GM18909 (cell line): ENCODE measurements at regions not wholly inside any gene's neighbourhood (a gene's known extent, or its start where the extent isn't known, plus 50 kb on each side); places are given as distances from the start of the nearest gene placed in this dataset.

ENCODE experiments used
- ATAC-seq: cut with Tn5 transposase; IDR thresholded peaks from one replicate; pipeline ENCODE4 v1.9.1; 2021; ENCODE audit warnings: mild to moderate bottlenecking; ENCODE audit not compliant: unreplicated experiment, poor library complexity

DNA sequence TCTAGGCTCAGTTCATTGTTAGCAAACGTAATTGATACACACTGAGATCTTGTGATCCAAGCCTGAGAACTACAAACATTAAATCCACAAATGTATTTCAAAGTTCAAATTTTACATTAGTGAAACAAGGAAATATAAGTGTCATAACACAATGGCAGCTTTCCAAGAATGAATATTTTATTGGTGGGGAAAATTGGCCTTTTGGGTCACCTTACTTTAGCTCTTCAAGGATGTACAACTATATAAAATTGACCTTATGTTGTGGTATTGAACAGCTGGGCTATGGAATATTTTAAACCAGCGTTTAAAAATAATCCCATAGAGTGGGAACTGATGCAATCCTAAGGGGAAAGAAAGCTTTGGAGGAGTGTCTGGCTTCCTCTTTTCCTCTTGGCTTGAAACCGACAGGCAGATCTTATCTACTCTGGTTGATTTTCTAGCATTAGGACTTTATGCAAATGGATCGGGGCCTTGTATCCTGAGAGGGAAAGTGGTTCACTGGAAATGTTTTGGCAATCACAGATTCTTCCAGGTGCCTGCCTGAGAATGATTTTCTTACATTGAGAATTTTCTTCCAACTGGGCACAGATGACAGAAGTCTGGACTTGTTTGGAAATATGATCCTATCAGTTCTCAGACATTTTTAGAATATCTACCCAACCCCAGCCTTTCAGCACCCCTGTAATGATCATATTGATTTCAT, 184.8 kb upstream of the ECI2 start:
- no peak for ATAC-seq

DNA sequence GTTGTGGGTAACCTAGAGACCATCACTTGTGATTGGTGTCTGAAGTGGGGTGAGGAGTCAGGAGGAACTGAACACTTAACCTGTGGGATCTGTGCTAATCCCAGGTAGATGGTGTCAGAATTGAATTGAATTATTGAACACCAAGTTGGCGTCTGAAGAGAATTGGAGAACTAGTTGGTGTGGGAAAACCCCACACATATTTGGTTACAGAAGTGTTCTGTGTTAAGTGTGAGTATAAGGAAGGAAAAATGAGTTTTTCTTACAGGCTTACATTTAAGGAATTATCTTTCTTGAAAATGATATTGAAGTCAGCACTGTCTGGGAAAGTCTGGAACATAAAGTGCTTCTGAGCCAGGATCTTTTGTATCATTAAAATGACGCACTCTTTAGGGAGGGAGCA, 182.9 kb upstream of the ECI2 start:
- ATAC-seq, result no peak

DNA sequence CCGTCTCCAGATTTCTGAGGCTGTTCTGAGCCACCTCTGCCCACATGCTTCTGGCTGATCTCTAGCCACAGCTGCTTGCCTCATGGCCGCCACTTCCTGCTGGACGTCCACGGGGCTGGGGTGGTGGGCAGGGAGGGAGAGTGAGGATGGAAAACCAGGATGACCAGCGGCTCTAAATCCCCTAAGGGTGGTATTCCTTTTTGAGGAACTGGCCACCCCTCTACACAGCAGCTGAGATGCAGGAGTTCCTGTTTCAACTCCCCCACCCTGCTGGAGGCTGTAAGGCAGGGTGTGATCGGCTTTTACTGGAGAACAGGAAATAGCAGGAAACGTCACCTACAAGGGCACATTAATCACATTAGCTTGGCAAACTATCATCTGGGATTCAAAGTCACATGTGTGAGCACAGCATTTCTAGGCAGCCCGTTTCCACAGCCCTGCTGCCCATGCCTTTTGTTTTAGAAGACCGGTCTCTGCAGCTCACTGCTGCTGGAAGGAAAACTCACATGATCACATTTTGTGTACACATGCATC, 181.6 kb upstream of the ECI2 start:
- ATAC-seq, result no peak

DNA sequence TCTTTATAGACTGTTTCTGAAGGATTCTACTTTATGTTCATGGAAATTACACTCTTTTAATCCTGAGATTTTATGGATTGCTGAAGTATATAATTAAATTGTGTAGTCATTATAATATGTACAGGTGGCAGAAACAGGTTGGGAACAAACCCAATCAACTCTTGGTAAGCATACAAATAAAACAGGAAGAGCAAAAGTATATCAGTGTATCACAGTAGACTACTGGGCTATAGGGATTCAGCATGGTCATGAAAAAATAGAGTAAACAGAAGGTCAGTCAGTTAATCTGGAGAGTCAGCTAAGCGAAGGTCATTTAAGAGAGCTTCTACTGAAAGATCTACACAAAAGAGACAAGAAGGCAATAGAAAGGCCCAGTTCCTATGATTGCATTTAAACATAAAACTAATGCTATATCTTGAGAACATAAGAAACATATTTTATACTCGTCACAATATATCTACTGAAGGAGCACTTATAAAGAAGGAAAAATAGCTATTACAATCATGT, 178.9 kb upstream of the ECI2 start:
- no peak for ATAC-seq

DNA sequence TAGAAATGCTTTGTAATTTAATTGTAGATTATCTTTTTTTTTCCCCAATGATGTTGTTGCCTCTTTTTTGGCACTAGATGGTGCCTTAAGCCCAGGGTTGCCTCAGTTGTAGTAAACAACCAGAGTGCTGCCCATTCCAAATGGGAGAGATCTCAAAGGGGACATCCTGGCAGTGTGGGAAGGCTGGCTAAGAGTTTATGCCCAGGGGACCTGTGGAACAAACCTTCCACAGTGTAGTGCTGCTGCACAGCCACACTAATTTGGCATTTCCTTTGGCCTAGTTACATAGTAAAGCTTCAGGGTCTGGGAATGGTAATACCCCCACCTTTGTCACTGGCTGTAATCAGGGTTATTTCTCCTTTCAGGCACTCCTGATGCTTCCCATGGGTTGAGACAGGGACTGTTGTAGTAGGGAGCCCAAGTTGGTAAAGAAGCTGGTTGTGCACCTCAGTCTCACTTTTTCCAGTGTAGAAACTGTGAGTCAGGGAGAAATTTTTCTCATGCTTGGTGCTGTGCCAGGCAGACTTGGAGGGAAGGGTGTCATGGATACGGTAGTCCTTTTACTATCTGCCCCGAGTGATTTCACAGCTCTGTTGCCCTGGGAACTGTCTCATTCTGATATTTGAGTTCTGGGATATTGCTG, 177.8 kb upstream of the ECI2 start:
- no peak for ATAC-seq

DNA sequence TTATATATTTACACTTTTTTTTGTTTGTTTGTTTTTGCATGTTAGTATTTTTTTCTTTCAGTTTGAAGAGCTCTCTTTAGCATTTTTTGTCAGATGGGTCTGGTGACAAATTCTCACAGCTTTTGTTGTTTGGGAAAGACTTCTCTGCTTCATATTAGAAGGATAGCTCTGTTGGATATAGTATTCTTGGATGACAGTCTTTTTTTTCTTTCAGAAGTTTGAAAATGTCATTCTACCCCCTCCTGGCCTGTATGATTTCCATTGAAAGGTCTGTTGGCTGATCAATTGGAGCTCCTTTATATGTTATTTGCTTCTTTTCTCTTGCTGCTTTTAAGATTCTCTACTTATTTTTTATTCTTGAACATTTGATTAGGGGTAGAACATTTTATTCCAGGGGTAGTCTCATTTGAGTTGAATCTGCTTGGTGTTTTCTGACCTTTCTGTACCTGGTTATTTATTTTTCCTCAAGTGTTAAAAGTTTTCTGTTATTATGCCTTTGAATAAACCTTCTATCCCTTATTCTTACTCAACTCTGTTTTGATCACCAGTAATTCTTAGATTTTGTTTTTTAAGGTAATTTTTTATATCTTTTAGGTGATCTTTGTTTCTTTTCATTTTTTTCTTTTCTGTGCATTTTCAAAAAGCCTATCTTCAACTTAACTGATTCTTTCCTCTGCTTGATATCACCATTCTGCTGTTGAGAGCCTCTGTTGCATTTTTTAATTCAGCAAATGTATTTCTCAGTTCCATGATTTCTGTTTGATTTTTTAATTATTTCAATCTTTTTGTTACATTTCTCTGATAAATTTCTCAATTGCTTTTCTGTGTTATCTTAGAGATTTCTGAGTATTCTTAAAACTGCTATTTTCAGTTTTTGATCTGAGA, 176.8 kb upstream of the ECI2 start:
- no peak for ATAC-seq

DNA sequence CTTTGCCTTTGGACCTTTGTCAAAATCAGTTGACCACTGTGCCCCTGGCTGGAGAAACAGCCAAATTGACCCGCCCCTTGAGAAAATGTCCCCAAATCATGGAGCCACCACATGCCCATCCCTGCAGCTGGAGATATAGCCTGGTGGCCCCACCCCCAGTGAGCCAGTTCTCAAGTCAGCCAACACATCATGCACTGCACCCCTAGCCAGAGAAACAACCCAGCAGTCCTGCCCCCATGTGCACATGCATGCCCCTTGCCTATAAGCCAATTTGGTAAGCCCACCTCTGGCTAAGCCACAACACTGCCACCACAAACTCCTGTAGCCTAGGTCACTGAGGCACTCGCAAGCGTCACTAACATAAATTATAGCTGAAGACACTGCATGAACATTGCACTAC, 174.2 kb upstream of the ECI2 start:
- no peak for ATAC-seq

DNA sequence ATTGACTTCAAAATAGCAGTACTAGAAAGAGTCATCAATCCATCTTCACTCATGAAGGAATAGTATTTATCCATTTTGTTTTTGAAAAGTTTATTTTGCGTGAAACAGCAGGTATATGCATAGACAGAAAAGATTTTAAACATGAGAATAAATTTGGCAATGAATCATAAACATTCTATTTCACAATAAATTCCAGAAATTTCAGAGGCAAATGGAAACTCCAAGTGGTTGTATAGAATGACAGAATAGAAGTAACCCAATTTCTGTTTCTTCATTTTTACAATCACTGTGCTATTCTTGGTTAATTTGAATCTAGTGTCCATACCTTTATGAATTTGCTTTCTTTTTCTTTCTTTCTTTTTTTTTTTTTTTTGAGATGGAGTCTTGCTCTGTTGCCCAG, 173.0 kb upstream of the ECI2 start:
- ATAC-seq, result no peak

DNA sequence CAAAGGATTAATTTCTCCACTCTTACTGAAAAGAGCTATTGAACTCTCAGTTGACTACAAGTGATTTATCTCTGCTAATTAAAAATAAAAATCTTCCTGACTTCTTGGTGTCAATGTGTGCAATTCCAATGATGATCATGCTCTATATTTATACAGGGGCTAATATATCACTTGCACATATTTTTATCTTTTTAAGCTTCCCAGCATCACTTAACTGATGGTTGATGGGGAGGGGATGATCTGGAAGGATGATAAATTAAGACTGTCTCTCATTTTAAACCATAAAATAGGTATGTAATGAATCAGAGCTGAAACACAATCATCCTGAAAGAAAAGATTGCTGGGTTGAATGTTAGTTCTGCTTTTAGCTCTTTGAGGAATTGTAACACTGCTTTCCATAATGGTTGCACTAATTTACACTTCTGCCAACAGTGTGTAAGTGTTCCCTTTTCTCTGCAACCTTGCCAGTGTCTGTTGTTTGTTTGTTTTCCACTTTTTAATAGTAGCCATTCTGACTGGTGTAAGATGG, 169.6 kb upstream of the ECI2 start:
- no peak for ATAC-seq

DNA sequence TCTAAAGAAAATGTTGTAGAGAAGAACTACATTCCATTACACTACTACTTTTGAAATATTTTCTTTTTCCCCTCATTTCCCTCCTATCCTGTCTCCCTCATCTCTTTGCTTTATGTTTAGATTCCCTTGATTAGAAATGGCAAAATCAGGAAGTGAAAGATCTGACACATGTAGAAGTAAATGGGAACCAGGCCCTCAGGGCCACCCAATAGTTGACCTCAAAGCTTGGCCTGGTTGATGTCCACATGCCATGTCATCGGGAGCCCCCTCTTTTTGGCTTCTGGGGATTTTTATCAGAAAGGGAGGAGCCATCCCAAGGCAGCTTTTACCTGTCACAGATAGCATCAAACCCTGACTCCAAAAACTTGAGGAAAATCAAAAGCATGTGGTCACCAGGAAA, 168.3 kb upstream of the ECI2 start:
- no peak for ATAC-seq

DNA sequence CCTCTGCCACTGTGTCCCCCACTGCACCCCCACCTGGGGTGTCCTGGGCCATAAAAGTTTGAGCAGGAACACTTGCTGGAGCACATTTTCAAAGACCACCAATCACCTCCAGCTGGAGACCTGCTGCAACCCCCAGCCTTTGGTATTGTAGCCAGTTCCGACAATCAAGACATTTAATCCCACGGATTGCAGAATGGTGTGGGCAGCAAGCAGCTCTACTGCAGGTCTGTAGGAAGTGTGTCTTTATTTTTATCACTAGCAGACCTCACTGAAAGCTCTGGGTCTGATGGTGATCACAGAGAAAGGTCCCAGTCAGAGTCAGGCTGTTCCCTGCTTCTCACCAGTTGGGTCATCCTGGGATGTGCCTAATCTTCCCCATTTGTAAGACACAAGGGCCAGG, 167.1 kb upstream of the ECI2 start:
- no peak for ATAC-seq

DNA sequence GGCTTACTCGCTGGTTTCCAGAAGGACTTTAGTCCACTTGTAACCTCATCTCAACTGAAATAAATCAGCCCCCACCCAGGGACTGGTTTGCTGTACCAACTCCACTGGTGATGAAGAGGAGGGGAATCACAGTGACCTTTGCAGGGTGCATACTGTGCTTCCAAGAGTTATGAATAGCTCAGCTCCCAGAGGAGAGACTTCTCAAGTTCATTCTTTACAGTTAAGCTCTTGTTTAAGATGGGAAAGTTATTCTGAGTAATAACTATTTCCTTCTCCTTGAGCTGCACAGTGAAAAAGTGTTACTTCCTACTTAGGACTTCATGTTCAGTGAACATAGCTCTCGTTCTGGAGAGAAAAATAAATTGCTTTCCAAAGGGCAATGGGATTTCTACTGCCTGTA, 166.5 kb upstream of the ECI2 start:
- ATAC-seq, result no peak

DNA sequence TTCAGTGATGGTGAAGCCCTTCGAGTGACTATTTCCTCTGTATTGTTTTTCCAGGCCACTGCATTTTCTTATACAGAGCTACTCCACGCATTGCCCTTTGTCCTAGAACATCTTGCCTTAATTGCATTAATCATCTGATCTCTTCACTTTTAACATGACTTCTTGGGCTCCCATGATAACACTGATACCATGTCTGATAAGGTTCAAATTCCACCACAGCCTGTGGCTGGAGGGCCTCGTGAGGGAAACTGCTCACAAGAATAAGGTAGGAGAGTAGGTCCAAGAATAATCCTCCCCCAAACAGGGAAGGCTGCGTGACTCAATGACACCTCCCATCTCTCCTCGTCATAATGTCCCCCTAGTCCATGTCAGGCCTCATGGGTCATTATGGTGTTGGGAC, 165.5 kb upstream of the ECI2 start:
- no peak for ATAC-seq

DNA sequence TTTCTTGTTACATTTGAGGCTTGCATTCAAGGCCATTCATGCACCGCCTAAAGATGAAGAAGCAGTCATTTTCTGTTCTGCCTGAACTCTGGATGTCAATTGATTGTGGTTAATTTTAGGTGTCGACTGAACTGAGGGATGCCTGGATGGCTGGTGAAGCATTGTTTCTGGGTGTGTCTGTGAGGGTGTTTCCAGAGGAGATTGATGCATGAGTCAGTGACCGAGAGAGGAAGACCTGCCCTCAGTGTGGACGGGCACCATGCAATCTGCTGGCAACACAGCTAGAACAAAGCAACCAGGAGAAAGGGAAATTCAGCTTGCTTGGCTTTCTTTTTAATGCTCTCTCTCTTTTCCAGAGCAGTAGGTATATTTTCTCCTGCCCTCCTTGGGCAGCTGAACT, 164.1 kb upstream of the ECI2 start:
- ATAC-seq, result no peak

DNA sequence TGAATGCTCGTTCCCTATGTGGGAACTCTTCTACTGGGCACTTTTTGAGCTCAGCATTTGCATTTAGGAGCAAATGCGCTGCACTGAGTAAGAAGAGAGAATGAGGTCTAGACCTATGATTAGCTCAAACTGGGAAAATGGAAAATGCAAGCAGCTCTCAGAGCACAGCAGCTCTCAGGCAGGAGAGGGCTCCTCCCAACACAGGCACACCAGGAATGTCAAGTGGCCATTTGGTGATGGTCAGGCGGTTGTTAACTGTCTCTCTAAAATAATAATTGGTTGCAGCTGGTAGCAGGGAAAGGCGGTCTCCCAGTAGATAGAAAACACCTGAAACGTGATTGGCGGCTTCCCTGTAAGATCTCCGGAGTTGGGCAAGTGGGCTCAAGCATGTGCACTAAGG, 162.0 kb upstream of the ECI2 start:
- ATAC-seq, result no peak

DNA sequence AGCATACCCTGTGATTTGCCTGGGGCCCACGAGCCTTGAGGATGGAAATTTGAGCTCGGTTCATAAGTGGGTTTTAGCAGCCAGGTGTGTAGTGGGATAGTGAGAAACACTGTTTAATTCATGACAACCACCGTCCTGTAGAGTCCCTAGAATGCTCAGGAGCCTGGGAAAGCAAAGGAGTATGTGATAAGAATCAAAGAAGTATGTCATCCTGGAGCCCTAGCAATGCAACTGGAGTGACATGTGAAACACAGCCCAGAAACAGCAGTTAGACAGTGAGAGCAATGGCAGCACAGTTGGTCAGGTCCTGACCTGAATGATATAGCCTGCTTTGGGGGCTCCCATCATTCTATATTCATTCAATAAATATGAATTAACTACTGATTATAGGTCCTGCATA, 161.2 kb upstream of the ECI2 start:
- no peak for ATAC-seq

DNA sequence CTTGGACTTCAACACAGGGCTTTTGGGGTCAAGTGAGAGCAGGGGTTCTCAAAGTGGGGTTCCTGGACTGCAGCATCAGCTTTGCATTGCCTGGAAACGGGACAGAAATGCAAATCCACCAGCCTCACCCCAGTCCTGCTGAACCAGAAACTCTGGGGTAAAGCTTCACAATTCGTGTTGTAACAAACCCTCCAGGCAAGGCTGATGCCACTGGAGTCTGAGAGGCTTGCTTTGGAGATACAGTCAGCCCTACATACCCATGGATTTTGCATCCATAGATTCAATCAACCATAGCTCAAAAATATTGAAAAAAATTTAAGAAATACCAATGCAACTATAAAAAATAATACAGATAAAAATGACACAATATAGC, 160.4 kb upstream of the ECI2 start:
- no peak for ATAC-seq

DNA sequence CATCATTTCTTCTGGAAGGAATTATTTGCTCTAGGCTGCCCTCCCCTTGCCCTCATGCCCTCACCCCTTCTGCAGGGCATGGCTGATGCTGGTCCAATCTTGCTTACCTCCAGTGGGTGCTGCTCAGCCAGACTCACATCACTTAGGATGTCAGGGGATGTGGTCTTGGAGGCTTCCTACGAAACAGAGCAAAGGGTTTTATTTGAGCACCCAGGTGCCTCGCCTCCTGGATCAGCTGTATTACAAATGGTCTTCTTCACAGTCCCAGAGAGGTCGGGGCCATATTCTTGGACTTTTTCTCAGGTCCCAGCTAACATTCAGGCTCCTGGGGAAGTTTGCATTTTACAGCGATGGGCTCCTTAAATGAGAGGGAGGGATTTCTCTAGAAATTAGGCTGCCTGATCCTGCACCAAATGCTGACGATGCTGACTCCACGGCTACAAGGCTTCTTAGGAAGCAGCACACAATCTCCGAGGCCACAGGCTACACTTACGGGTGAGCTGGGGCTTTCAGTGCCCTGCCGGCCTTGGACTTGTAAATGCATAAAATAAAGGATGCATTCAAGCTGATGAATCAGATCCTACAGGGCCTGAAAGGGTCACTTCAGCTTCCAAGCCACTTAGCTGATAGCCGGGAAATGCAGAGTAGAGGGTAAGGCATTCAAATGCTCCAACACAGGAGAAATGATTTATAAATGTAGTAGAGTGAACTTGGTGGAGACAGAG, 159.8 kb upstream of the ECI2 start:
- ATAC-seq, result no peak

DNA sequence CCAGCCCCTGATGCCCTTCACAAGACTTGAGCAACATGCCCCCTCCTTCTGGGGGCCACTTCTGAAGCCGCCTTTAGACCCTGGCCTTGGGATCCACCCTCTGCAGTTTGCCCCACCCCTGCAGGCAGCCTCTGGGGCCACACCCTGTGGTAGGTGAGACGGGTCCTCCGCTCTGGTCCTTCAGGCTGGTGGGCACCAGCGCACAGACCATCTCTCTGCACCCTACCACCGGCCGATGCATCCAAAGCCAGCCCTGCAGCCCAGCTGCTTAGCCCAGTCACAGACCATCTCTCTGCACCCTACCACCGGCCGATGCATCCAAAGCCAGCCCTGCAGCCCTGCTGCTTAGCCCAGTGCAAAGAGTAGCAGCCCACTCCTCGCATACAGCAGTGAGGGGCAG, 159.3 kb upstream of the ECI2 start:
- no peak for ATAC-seq
